K562 (cell line): ENCODE measurements at regions not wholly inside any gene's neighbourhood (a gene's known extent, or its start where the extent isn't known, plus 50 kb on each side); places are given as distances from the start of the nearest gene placed in this dataset.

Experiments
- ATAC-seq: fragments of 200-7000 bp; cut with Tn5 transposase; 3 replicates; pipeline ENCODE4 v1.9.1; 2020; ENCODE audit warnings: moderate library complexity
- BruUV-seq: library from RNA; stranded (reverse); fragments of 400-500 nt; replicated peaks from 2 replicates; lab custom pipeline; 2021; lab: Mats Ljungman, UMichigan
- CTCF ChIA-PET: fragments of 300-600 bp; formaldehyde crosslinking; extraction: SDS; loops from one replicate; lab custom pipeline; 2021; ENCODE audit warnings: low intra/inter-chr PET ratio; lab: Yijun Ruan, JAX
- POLR2A ChIA-PET: fragments of 300-600, 350-650 bp; sonication (Branson Sonifier 250); formaldehyde crosslinking; extraction: SDS; loops from one replicate; lab custom pipeline; 2021; ENCODE audit warnings: antibody characterized with exemption, inconsistent platforms; lab: Yijun Ruan, JAX
- DNase-seq, 4 experiments: peaks; one replicate each; pipeline versions ENCODE4 v3.0.0 to v3.0.0-alpha.2; 2011 to 2018; ENCODE audit warnings: low spot score in 3 of 4, mixed read lengths in 3 of 4; ENCODE audit errors: extremely low read depth in 1 of 4
- FAIRE-seq: peaks from 2 replicates; lab custom pipeline; 2011; peaks lifted over from hg19 to GRCh38; lab: Jason Lieb, UNC
- H2AFZ ChIP-seq: 2 replicates; pipeline ENCODE4 v1.6.0; 2011; ENCODE audit warnings: low read depth, low read length, control low read depth, inconsistent platforms
- H3K27ac ChIP-seq: fragments of 200-600 bp; 3 replicates; pipeline ENCODE4 v1.8.0; 2011; ENCODE audit warnings: low read depth, mild to moderate bottlenecking, control low read depth, inconsistent platforms, low read length, moderate library complexity, mixed read lengths; ENCODE audit errors: extremely low read depth
- H3K27me3 ChIP-seq, 2 experiments: fragments of 300-600 bp in 1 of 2; 2 replicates in 1 of 2; 3 replicates in 1 of 2; pipeline versions ENCODE4 v1.6.0 to v1.8.0; 2011; ENCODE audit warnings: inconsistent platforms in 2 of 2, low read length in 2 of 2, mild to moderate bottlenecking in 1 of 2, mixed read lengths in 1 of 2, moderate library complexity in 1 of 2; ENCODE audit not compliant: control insufficient read depth in 2 of 2, insufficient read depth in 2 of 2
- H3K36me3 ChIP-seq: fragments of 300-600 bp; 3 replicates; pipeline ENCODE4 v1.8.0; 2011; ENCODE audit warnings: mild to moderate bottlenecking, low read length, inconsistent platforms; ENCODE audit not compliant: control insufficient read depth, insufficient read depth
- H3K4me1 ChIP-seq, 2 experiments: fragments of 200-600 bp in 1 of 2; replicated peaks in 1 of 2; 2 replicates in 1 of 2; 3 replicates in 1 of 2; pipeline versions ENCODE4 v1.5.1 to v1.8.0; 2011; ENCODE audit warnings: inconsistent platforms in 2 of 2, low read length in 2 of 2, mild to moderate bottlenecking in 1 of 2, mixed read lengths in 1 of 2, moderate library complexity in 1 of 2; ENCODE audit not compliant: control insufficient read depth in 2 of 2, insufficient read depth in 2 of 2
- H3K4me2 ChIP-seq: 2 replicates; pipeline ENCODE4 v1.6.1; 2011; ENCODE audit warnings: low read length, control low read depth, inconsistent platforms, mixed read lengths; ENCODE audit not compliant: insufficient read depth
- H3K4me3 ChIP-seq: fragments of 200-600 bp; sonication (generic), shearing (Covaris generic); 2 replicates; pipeline ENCODE4 v1.5.1; 2016; ENCODE audit warnings: control low read depth, inconsistent platforms
- H3K79me2 ChIP-seq: fragments of 200-600 bp; 3 replicates; pipeline ENCODE4 v1.8.0; 2011; ENCODE audit warnings: low read length, inconsistent platforms; ENCODE audit not compliant: control insufficient read depth, insufficient read depth
- H3K9ac ChIP-seq, 2 experiments: 2 replicates each; pipeline versions ENCODE4 v1.6.0 to v1.6.1; 2011; ENCODE audit warnings: low read depth in 2 of 2, low read length in 2 of 2, control low read depth in 1 of 2, inconsistent platforms in 1 of 2, mild to moderate bottlenecking in 1 of 2, mixed read lengths in 1 of 2; ENCODE audit not compliant: insufficient read depth in 1 of 2
- H3K9me1 ChIP-seq: one replicate; pipeline ENCODE4 v1.6.0; 2011; ENCODE audit warnings: inconsistent platforms, mild to moderate bottlenecking, low read length, moderate library complexity; ENCODE audit not compliant: control insufficient read depth, insufficient read depth
- H3K9me3 ChIP-seq: replicated peaks from 2 replicates; pipeline ENCODE4 v1.5.1; 2011; ENCODE audit warnings: low read depth, low read length, inconsistent platforms; ENCODE audit not compliant: control insufficient read depth, insufficient read depth
- H4K20me1 ChIP-seq: replicated peaks from 2 replicates; pipeline ENCODE4 v1.6.1; 2011; ENCODE audit warnings: low read length, inconsistent platforms, mixed read lengths; ENCODE audit not compliant: control insufficient read depth, insufficient read depth
- CHCHD3 ChIP-seq: fragments of 250-450 bp; sonication (Bioruptor Pico); IDR thresholded peaks from 2 replicates; pipeline ENCODE4 v2.1.2; 2022; ENCODE audit warnings: mild to moderate bottlenecking
- GTF2F1 ChIP-seq: IDR thresholded peaks from 2 replicates; pipeline ENCODE4 v1.6.1; 2011; ENCODE audit warnings: low read depth, low read length, improper control_type of control experiment
- KDM5B ChIP-seq: fragments of 200-600 bp; sonication (generic); IDR thresholded peaks from 2 replicates; pipeline ENCODE4 v1.6.1; 2012; ENCODE audit warnings: low read depth, mild to moderate bottlenecking, moderate library complexity, low read length, control low read depth, inconsistent platforms; ENCODE audit not compliant: insufficient replicate concordance
- POLR2A ChIP-seq: fragments of 450-650 bp; conservative IDR thresholded peaks from 2 replicates; pipeline ENCODE4 v1.6.1; 2016
- POLR3G ChIP-seq: IDR thresholded peaks from 2 replicates; pipeline ENCODE4 v1.6.1; 2011; ENCODE audit not compliant: insufficient read length, insufficient replicate concordance; ENCODE audit errors: extremely low read depth
- POU5F1 ChIP-seq: fragments of 150-350 bp; IDR thresholded peaks from 2 replicates; pipeline ENCODE4 v1.6.1; 2014; ENCODE audit warnings: borderline replicate concordance, low read length, low read depth, mild to moderate bottlenecking; ENCODE audit not compliant: partially characterized antibody
- PTBP1 ChIP-seq: fragments of 200-400 bp; formaldehyde crosslinking; IDR thresholded peaks from 2 replicates; pipeline ENCODE4 v1.6.1; 2017; ENCODE audit warnings: low read depth, low read length
- STAG1 ChIP-seq: sonication (generic); formaldehyde crosslinking; IDR thresholded peaks from 2 replicates; pipeline ENCODE4 v1.5.0; 2020; ENCODE audit warnings: missing genetic modification reagents, borderline replicate concordance
- THRB ChIP-seq: fragments of 450-650 bp; formaldehyde crosslinking; conservative IDR thresholded peaks from 2 replicates; pipeline ENCODE4 v1.4.0; 2022; ENCODE audit warnings: mild to moderate bottlenecking, missing genetic modification characterization
- WGBS: fragments of 100-300 bp; shearing (Covaris generic); methylation state at CpG from one replicate; pipeline ENCODE4 v1.1.6; 2016; ENCODE audit warnings: low coverage, mixed read lengths; ENCODE audit not compliant: insufficient coverage; ENCODE audit errors: missing lambda C conversion rate; 5-methylcytosine and 5-hydroxymethylcytosine counted together
- in situ Hi-C: fragments of 300-500 bp; cut with MboI; formaldehyde crosslinking; loops from 4 replicates; pipeline ENCODE4 v1.15.0; 2018; ENCODE audit warnings: inconsistent platforms, mixed read lengths
- intact Hi-C: fragments of 100-400 bp; cut with micrococcal nuclease; formaldehyde crosslinking; loops from 2 replicates; pipeline ENCODE4 v1.14.2; 2022
- TF ChIP-seq, protein P1 (sequence below): sonication (generic); formaldehyde crosslinking; IDR thresholded peaks from 2 replicates; pipeline ENCODE4 v1.8.1; 2023; ENCODE audit warnings: mild to moderate bottlenecking, missing genetic modification reagents
- TF ChIP-seq, protein P2 (sequence below): IDR thresholded peaks from 2 replicates; pipeline ENCODE4 v1.6.1; 2016; ENCODE audit warnings: missing genetic modification characterization, missing compliant biosample characterization
- TF ChIP-seq, protein P3 (sequence below): sonication (generic); formaldehyde crosslinking; IDR thresholded peaks from 2 replicates; pipeline ENCODE4 v1.8.0; 2022; ENCODE audit warnings: mild to moderate bottlenecking, missing genetic modification reagents

DNA sequence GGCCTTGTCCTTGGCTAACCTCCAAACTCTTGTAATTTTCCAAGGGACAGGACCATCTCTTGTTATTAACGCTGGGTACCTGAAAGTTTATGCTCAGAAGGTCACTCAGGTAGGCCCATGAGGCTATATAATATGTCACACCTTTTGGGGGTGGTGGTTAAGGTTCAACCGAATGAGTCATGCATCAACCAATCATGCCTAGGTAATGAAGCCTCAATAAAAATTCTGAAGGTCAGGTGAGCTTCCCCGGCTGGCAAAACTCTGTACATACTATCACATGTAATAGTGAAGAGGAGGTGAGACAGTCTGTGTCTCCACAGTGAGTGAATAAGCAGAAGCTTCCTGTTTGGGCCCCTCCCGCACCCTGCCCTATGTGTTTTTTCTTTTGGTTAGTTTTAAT lies 424.9 kb downstream of the PCDH17 start:
- BruUV-seq, result no TSS peak
- Histone ChIP-seq H3K9me3 (no peaks in the 10 kb centered on the region), H3K79me2 (no peaks in the 10 kb centered on the region)

More for the DNA sequence above, 424.9 kb downstream of the PCDH17 start:
- DNase-seq (no peak), FAIRE-seq (no peak), ATAC-seq (no peak)
- H2AFZ ChIP-seq, result no peak overlapping the region
- 0% methylated on average over 4 of the region's 4 CpGs for WGBS
- CTCF ChIA-PET, result no interaction called here
- no peaks in the 10 kb centered on the region for H4K20me1 ChIP-seq
- TF ChIP-seq STAG1 (CRISPR knock-in tag) (no peak), THRB (CRISPR knock-in tag) (no peak), POLR3G (no peak), CHCHD3 (CRISPR knock-in tag) (no peak), GTF2F1 (no peak), KDM5B (no peak), POU5F1 (no peak), PTBP1 (no peak), POLR2A (no peak)
- TF ChIP-seq, protein P1, sequence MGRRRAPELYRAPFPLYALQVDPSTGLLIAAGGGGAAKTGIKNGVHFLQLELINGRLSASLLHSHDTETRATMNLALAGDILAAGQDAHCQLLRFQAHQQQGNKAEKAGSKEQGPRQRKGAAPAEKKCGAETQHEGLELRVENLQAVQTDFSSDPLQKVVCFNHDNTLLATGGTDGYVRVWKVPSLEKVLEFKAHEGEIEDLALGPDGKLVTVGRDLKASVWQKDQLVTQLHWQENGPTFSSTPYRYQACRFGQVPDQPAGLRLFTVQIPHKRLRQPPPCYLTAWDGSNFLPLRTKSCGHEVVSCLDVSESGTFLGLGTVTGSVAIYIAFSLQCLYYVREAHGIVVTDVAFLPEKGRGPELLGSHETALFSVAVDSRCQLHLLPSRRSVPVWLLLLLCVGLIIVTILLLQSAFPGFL (CRISPR knock-in tag), result no peak
- TF ChIP-seq, protein P2, sequence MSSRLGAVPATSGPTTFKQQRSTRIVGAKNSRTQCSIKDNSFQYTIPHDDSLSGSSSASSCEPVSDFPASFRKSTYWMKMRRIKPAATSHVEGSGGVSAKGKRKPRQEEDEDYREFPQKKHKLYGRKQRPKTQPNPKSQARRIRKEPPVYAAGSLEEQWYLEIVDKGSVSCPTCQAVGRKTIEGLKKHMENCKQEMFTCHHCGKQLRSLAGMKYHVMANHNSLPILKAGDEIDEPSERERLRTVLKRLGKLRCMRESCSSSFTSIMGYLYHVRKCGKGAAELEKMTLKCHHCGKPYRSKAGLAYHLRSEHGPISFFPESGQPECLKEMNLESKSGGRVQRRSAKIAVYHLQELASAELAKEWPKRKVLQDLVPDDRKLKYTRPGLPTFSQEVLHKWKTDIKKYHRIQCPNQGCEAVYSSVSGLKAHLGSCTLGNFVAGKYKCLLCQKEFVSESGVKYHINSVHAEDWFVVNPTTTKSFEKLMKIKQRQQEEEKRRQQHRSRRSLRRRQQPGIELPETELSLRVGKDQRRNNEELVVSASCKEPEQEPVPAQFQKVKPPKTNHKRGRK (tag), result no peak
- TF ChIP-seq, protein P3, sequence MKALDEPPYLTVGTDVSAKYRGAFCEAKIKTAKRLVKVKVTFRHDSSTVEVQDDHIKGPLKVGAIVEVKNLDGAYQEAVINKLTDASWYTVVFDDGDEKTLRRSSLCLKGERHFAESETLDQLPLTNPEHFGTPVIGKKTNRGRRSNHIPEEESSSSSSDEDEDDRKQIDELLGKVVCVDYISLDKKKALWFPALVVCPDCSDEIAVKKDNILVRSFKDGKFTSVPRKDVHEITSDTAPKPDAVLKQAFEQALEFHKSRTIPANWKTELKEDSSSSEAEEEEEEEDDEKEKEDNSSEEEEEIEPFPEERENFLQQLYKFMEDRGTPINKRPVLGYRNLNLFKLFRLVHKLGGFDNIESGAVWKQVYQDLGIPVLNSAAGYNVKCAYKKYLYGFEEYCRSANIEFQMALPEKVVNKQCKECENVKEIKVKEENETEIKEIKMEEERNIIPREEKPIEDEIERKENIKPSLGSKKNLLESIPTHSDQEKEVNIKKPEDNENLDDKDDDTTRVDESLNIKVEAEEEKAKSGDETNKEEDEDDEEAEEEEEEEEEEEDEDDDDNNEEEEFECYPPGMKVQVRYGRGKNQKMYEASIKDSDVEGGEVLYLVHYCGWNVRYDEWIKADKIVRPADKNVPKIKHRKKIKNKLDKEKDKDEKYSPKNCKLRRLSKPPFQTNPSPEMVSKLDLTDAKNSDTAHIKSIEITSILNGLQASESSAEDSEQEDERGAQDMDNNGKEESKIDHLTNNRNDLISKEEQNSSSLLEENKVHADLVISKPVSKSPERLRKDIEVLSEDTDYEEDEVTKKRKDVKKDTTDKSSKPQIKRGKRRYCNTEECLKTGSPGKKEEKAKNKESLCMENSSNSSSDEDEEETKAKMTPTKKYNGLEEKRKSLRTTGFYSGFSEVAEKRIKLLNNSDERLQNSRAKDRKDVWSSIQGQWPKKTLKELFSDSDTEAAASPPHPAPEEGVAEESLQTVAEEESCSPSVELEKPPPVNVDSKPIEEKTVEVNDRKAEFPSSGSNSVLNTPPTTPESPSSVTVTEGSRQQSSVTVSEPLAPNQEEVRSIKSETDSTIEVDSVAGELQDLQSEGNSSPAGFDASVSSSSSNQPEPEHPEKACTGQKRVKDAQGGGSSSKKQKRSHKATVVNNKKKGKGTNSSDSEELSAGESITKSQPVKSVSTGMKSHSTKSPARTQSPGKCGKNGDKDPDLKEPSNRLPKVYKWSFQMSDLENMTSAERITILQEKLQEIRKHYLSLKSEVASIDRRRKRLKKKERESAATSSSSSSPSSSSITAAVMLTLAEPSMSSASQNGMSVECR, result no peak
- no peak overlapping the region for H3K27ac ChIP-seq
- no peaks in the 10 kb centered on the region for H3K9me1 ChIP-seq
- H3K4me1 ChIP-seq, result no peaks in the 10 kb centered on the region
- no peaks in the 10 kb centered on the region for H3K27me3 ChIP-seq
- in situ Hi-C loops, result no loop called here
- POLR2A ChIA-PET, result no interaction called here
- no peak overlapping the region for H3K4me2 ChIP-seq
- H3K36me3 ChIP-seq, result no peaks in the 10 kb centered on the region
- intact Hi-C loops, result no loop called here
- no peak overlapping the region for H3K9ac ChIP-seq
- H3K4me3 ChIP-seq, result no peak overlapping the region
